Liver (tissue), 8 donors: ENCODE measurements at regions not wholly inside any gene's neighbourhood (a gene's known extent, or its start where the extent isn't known, plus 50 kb on each side); places are given as distances from the start of the nearest gene placed in this dataset.

Experiments used
- DNase-seq: peaks from one replicate; pipeline ENCODE4 v3.0.0-alpha.2; 2017; ENCODE audit warnings: low spot score
- H3K27ac ChIP-seq, 2 donors: one replicate each; pipeline ENCODE4 v1.7.0; 2013; ENCODE audit warnings: inconsistent platforms in 2 of 2, low read length in 2 of 2, control low read depth in 1 of 2, low read depth in 1 of 2, mild to moderate bottlenecking in 1 of 2
- H3K27me3 ChIP-seq, 4 donors: one replicate each; pipeline versions ENCODE4 v1.6.1 to v1.7.0; 2013; ENCODE audit warnings: low read length in 3 of 4, inconsistent platforms in 1 of 4, mild to moderate bottlenecking in 1 of 4, moderate library complexity in 1 of 4; ENCODE audit not compliant: control insufficient read depth in 4 of 4, insufficient read depth in 4 of 4
- H3K36me3 ChIP-seq, 4 donors: one replicate each; pipeline versions ENCODE4 v1.6.1 to v1.7.0; 2013; ENCODE audit warnings: low read length in 3 of 4, mild to moderate bottlenecking in 3 of 4, low read depth in 1 of 4, moderate library complexity in 1 of 4; ENCODE audit not compliant: control insufficient read depth in 4 of 4, insufficient read depth in 3 of 4
- H3K4me1 ChIP-seq, 4 donors: one replicate each; pipeline versions ENCODE4 v1.6.1 to v1.7.0; 2013; ENCODE audit warnings: low read length in 3 of 4, mild to moderate bottlenecking in 3 of 4, moderate library complexity in 1 of 4; ENCODE audit not compliant: control insufficient read depth in 4 of 4, insufficient read depth in 4 of 4
- H3K4me3 ChIP-seq, 3 donors: one replicate each; pipeline versions ENCODE4 v1.6.1 to v1.7.0; 2013; ENCODE audit warnings: low read length in 3 of 3, control low read depth in 1 of 3, low read depth in 1 of 3, mild to moderate bottlenecking in 1 of 3
- H3K9ac ChIP-seq, 2 donors: one replicate each; pipeline ENCODE4 v1.7.0; 2013; ENCODE audit warnings: low read length in 2 of 2, mild to moderate bottlenecking in 2 of 2, moderate library complexity in 2 of 2, control low read depth in 1 of 2, low read depth in 1 of 2
- H3K9me3 ChIP-seq, 4 donors: one replicate each; pipeline versions ENCODE4 v1.6.1 to v1.7.0; 2013; ENCODE audit warnings: low read length in 3 of 4; ENCODE audit not compliant: control insufficient read depth in 4 of 4
- CTCF ChIP-seq: fragments of 150-350 bp; IDR thresholded peaks from 2 replicates; pipeline ENCODE4 v1.5.1; 2017; ENCODE audit warnings: improper control_type of control experiment, low read depth, low read length; ENCODE audit not compliant: missing input control
- EGR1 ChIP-seq, 2 donors: IDR thresholded peaks; 2 replicates each; pipeline ENCODE4 v1.6.1; 2016 to 2018; ENCODE audit warnings: antibody characterized with exemption in 2 of 2, low read depth in 2 of 2
- FOXA1 ChIP-seq: IDR thresholded peaks from 2 replicates; pipeline ENCODE4 v1.6.1; 2016; ENCODE audit warnings: antibody characterized with exemption
- FOXA2 ChIP-seq: IDR thresholded peaks from 2 replicates; pipeline ENCODE4 v1.6.1; 2016; ENCODE audit warnings: antibody characterized with exemption
- GABPA ChIP-seq, 2 donors: IDR thresholded peaks in 1 of 2; conservative IDR thresholded peaks in 1 of 2; 2 replicates each; pipeline ENCODE4 v1.6.1; 2016; ENCODE audit warnings: antibody characterized with exemption in 2 of 2, mild to moderate bottlenecking in 1 of 2, moderate library complexity in 1 of 2
- HNF4A ChIP-seq, 2 donors: conservative IDR thresholded peaks; 2 replicates each; pipeline ENCODE4 v1.6.1; 2016; ENCODE audit warnings: antibody characterized with exemption in 2 of 2, mild to moderate bottlenecking in 2 of 2
- HNF4G ChIP-seq: IDR thresholded peaks from 2 replicates; pipeline ENCODE4 v1.6.1; 2016; ENCODE audit warnings: antibody characterized with exemption
- JUND ChIP-seq, 2 donors: IDR thresholded peaks; 2 replicates each; pipeline ENCODE4 v1.6.1; 2016; ENCODE audit warnings: antibody characterized with exemption in 2 of 2
- NR2F2 ChIP-seq: IDR thresholded peaks from 2 replicates; pipeline ENCODE4 v1.6.1; 2016; ENCODE audit warnings: antibody characterized with exemption
- RAD21 ChIP-seq, 2 donors: IDR thresholded peaks; 2 replicates each; pipeline ENCODE4 v1.6.1; 2016; ENCODE audit warnings: antibody characterized with exemption in 2 of 2, mild to moderate bottlenecking in 2 of 2
- RXRA ChIP-seq, 2 donors: IDR thresholded peaks; 2 replicates each; pipeline ENCODE4 v1.6.1; 2017 to 2018; ENCODE audit warnings: antibody characterized with exemption in 2 of 2, mild to moderate bottlenecking in 1 of 2
- SP1 ChIP-seq: IDR thresholded peaks from 2 replicates; pipeline ENCODE4 v1.6.1; 2018; ENCODE audit warnings: antibody characterized with exemption, mild to moderate bottlenecking
- TAF1 ChIP-seq: conservative IDR thresholded peaks from 2 replicates; pipeline ENCODE4 v1.6.1; 2016; ENCODE audit warnings: antibody characterized with exemption, mild to moderate bottlenecking
- YY1 ChIP-seq: IDR thresholded peaks from 2 replicates; pipeline ENCODE4 v1.6.1; 2016; ENCODE audit warnings: antibody characterized with exemption, mild to moderate bottlenecking
- ZBTB33 ChIP-seq: IDR thresholded peaks from 2 replicates; pipeline ENCODE4 v1.6.1; 2016; ENCODE audit warnings: antibody characterized with exemption
- WGBS: extraction: QIAGEN DNeasy Blood & Tissue Kit; methylation state at CpG from one replicate; pipeline ENCODE4 v1.1.7; 2013; 5-methylcytosine and 5-hydroxymethylcytosine counted together
- TF ChIP-seq, protein P1 (sequence below): IDR thresholded peaks from 2 replicates; pipeline ENCODE4 v1.6.1; 2016; ENCODE audit warnings: antibody characterized with exemption
- TF ChIP-seq, protein P2 (sequence below): IDR thresholded peaks from 2 replicates; pipeline ENCODE4 v1.6.1; 2016; ENCODE audit warnings: antibody characterized with exemption
- TF ChIP-seq, protein P3 (sequence below): IDR thresholded peaks from 2 replicates; pipeline ENCODE4 v1.6.1; 2016; ENCODE audit warnings: antibody characterized with exemption, mild to moderate bottlenecking
- donor health status: healthy.
- donor health status: healthy.
- donor health status: healthy.
- donor health status: healthy.
- donor health status: healthy.

DNA sequence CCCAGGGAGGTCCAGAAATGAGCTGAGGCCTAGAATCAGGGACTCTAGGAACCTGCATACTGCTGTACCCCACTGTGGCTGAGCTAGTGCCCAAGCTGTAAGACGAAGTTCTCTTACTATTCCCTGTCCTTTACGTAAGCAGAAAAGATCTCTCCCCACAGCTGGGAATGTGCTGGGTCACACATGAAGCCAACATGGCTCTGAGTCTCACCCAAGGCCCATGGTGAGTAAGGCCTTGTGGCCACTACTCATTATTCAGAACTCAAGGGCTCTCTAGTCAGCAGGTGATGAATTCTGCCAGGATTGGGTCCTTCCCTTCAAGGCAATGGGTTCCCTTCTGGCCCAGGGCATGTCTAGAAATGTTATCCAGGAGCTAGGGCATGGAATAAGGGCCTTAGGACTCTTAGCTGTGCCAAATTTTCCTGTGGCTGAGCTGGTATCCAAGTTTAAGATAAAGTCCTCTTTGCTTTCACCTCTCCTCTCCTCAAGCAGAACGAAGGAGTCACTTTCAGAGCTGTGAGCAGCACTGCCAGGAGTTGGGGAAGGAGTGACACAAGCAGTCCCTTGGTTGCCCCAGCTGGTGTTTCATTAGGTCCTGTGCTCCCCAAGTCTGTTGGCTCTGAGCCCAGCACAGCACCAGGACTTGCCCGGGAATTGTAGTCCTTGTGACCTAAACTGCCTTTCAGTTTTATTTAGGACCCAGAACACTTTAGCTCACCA, 707.6 kb downstream of the SLC4A3 start:
- 73% methylated on average over 4 of the region's 4 CpGs for WGBS

More for the DNA sequence above, 707.6 kb downstream of the SLC4A3 start:
- no peaks in the 10 kb centered on the region for H3K36me3 ChIP-seq
- no peaks in the 10 kb centered on the region for H3K4me1 ChIP-seq
- no peaks in the 10 kb centered on the region for H3K9me3 ChIP-seq
- H3K4me3 ChIP-seq, result no peak overlapping the region
- no peak for TF ChIP-seq RXRA (IDR thresholded peaks at IDR 0.05)
- TF ChIP-seq GABPA (IDR thresholded peaks at IDR 0.05 in 1 of 2, conservative IDR thresholded peaks at IDR 0.05 in 1 of 2), result no peak
- TF ChIP-seq JUND (IDR thresholded peaks at IDR 0.05), result no peak
- TF ChIP-seq SP1, result no peak
- TF ChIP-seq, protein P1, sequence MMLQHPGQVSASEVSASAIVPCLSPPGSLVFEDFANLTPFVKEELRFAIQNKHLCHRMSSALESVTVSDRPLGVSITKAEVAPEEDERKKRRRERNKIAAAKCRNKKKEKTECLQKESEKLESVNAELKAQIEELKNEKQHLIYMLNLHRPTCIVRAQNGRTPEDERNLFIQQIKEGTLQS, result no peak
- TF ChIP-seq HNF4G, result no peak
- TF ChIP-seq, protein P2, sequence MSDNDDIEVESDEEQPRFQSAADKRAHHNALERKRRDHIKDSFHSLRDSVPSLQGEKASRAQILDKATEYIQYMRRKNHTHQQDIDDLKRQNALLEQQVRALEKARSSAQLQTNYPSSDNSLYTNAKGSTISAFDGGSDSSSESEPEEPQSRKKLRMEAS, result no peak
- TF ChIP-seq TAF1, result no peak
- TF ChIP-seq, protein P3, sequence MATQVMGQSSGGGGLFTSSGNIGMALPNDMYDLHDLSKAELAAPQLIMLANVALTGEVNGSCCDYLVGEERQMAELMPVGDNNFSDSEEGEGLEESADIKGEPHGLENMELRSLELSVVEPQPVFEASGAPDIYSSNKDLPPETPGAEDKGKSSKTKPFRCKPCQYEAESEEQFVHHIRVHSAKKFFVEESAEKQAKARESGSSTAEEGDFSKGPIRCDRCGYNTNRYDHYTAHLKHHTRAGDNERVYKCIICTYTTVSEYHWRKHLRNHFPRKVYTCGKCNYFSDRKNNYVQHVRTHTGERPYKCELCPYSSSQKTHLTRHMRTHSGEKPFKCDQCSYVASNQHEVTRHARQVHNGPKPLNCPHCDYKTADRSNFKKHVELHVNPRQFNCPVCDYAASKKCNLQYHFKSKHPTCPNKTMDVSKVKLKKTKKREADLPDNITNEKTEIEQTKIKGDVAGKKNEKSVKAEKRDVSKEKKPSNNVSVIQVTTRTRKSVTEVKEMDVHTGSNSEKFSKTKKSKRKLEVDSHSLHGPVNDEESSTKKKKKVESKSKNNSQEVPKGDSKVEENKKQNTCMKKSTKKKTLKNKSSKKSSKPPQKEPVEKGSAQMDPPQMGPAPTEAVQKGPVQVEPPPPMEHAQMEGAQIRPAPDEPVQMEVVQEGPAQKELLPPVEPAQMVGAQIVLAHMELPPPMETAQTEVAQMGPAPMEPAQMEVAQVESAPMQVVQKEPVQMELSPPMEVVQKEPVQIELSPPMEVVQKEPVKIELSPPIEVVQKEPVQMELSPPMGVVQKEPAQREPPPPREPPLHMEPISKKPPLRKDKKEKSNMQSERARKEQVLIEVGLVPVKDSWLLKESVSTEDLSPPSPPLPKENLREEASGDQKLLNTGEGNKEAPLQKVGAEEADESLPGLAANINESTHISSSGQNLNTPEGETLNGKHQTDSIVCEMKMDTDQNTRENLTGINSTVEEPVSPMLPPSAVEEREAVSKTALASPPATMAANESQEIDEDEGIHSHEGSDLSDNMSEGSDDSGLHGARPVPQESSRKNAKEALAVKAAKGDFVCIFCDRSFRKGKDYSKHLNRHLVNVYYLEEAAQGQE, result no peak
- TF ChIP-seq ZBTB33, result no peak
- no peak for TF ChIP-seq FOXA1
- TF ChIP-seq FOXA2, result no peak
- TF ChIP-seq HNF4A (conservative IDR thresholded peaks at IDR 0.05), result no peak
- no peak for TF ChIP-seq RAD21 (IDR thresholded peaks at IDR 0.05)
- no peak for TF ChIP-seq CTCF
- no peak for TF ChIP-seq YY1
- no peak for TF ChIP-seq EGR1 (IDR thresholded peaks at IDR 0.05; ENCODE audit: low read depth in 2 of 2)
- no peak for TF ChIP-seq NR2F2
- no peak overlapping the region for H3K27ac ChIP-seq
- no peak overlapping the region for H3K9ac ChIP-seq
- no peak for DNase-seq
- no peaks in the 10 kb centered on the region for H3K27me3 ChIP-seq
